ENCODE measurements at regions not wholly inside any gene's neighbourhood (a gene's known extent, or its start where the extent isn't known, plus 50 kb on each side); places are given as distances from the start of the nearest gene placed in this dataset.

- intact Hi-C loops (cut with DNase I, micrococcal nuclease) = no loop called here
- H3K9me3 ChIP-seq = peaks cover 7% of the 10 kb centered on the region
- DNase-seq (no peak), ATAC-seq (no peak)
- no peaks in the 10 kb centered on the region for H3K36me3 ChIP-seq (ENCODE audit: low read depth)
- no peak overlapping the region for H3K4me3 ChIP-seq
- TF ChIP-seq, protein P1, sequence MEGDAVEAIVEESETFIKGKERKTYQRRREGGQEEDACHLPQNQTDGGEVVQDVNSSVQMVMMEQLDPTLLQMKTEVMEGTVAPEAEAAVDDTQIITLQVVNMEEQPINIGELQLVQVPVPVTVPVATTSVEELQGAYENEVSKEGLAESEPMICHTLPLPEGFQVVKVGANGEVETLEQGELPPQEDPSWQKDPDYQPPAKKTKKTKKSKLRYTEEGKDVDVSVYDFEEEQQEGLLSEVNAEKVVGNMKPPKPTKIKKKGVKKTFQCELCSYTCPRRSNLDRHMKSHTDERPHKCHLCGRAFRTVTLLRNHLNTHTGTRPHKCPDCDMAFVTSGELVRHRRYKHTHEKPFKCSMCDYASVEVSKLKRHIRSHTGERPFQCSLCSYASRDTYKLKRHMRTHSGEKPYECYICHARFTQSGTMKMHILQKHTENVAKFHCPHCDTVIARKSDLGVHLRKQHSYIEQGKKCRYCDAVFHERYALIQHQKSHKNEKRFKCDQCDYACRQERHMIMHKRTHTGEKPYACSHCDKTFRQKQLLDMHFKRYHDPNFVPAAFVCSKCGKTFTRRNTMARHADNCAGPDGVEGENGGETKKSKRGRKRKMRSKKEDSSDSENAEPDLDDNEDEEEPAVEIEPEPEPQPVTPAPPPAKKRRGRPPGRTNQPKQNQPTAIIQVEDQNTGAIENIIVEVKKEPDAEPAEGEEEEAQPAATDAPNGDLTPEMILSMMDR (IDR thresholded peaks at IDR 0.05) = no peak
- H3K4me1 ChIP-seq (ENCODE audit: low read depth) = no peaks in the 10 kb centered on the region
Measured at GRCh38 chr16:50434872-50435478, 66.2 kb upstream of the BRD7 start.

- Histone ChIP-seq H3K4me1 (ENCODE audit: low read depth) (no peaks in the 10 kb centered on the region), H3K36me3 (ENCODE audit: low read depth) (no peaks in the 10 kb centered on the region), H3K4me3 (no peak overlapping the region), H3K9me3 (no peaks in the 10 kb centered on the region)
- DNase-seq (no peak), ATAC-seq (no peak)
- intact Hi-C loops (cut with DNase I, micrococcal nuclease) = no loop called here
- TF ChIP-seq, protein P1 (IDR thresholded peaks at IDR 0.05) = no peak
Measured at GRCh38 chr16:50430076-50430475, 61.3 kb upstream of the BRD7 start.

DNA sequence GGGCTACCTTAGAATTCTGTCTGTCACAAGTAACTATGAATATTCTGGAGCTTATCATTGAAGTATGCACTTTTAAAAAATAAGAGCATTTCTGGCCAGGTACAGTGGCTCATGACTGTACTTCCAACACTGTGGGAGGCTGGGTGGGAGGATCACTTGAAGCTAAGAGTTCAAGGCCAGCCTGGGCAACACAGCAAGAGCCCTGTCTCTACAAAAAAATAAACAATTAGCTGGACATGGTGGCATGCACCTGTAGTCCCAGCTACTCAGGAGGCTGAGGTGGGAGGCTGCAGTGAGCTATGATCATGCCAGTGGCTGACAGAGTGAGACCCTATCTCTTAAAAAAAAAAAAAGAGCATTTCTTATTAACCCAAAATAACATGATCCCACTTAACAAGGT, 60.0 kb upstream of the BRD7 start:
- intact Hi-C loops (cut with DNase I, micrococcal nuclease) = no loop called here
- no peaks in the 10 kb centered on the region for H3K4me1 ChIP-seq (ENCODE audit: low read depth)
- ATAC-seq (no peak), DNase-seq (no peak)
- H3K9me3 ChIP-seq = no peaks in the 10 kb centered on the region
- H3K4me3 ChIP-seq = no peak overlapping the region
- TF ChIP-seq, protein P1 (IDR thresholded peaks at IDR 0.05) = no peak
- H3K36me3 ChIP-seq (ENCODE audit: low read depth) = no peaks in the 10 kb centered on the region

DNA sequence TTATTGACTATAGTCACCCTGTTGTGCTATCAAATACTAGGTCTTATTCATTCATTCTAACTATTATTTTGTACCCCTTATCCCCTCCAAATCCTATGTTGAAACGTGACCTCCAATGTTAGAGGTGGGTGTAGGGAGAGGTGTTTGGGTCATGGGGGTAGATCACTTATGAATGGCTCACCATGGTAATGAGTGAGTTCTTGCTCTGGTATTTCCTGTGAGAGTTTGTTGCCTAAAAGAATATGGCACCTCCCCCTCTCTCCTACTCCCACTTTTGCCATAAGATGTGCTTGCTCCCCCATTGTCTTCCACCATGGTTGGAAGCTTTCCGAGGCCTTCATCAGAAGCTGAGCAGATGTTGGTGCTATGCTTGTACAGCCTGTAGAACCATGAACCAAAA, 59.3 kb upstream of the BRD7 start:
- ATAC-seq (no peak), DNase-seq (no peak)
- TF ChIP-seq, protein P1 (IDR thresholded peaks at IDR 0.05) = no peak
- no peaks in the 10 kb centered on the region for H3K4me1 ChIP-seq (ENCODE audit: low read depth)
- no peak overlapping the region for H3K4me3 ChIP-seq
- no peaks in the 10 kb centered on the region for H3K9me3 ChIP-seq
- intact Hi-C loops (cut with DNase I, micrococcal nuclease) = no loop called here
- no peaks in the 10 kb centered on the region for H3K36me3 ChIP-seq (ENCODE audit: low read depth)

GRCh38 chr16:50427107-50427506, 58.3 kb upstream of the BRD7 start:
- intact Hi-C loops (cut with DNase I, micrococcal nuclease) = no loop called here
- H3K4me3 ChIP-seq = no peak overlapping the region
- DNase-seq (no peak), ATAC-seq (no peak)
- H3K9me3 ChIP-seq = no peaks in the 10 kb centered on the region
- H3K4me1 ChIP-seq (ENCODE audit: low read depth) = no peaks in the 10 kb centered on the region
- no peaks in the 10 kb centered on the region for H3K36me3 ChIP-seq (ENCODE audit: low read depth)
- TF ChIP-seq, protein P1 (IDR thresholded peaks at IDR 0.05) = no peak

DNA sequence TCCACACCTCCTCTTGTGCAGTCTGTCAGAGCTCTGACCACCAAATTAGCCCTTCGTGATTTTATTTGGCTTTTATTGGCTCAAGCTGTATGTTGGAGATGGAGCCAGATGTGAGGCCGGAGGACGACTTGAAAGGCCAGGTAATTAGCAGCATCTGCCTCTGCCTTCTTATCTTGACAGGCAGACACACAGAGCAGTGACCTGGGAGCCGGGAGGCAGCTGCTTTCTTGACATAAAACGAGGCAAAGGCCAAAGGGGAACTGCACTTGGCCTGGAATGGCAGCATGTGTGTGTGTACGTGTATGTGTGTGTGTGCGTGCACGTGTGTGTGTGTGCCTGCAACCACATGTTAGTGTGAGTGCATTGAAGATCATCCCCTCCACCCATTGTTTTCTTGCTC, 56.9 kb upstream of the BRD7 start:
- intact Hi-C loops (cut with DNase I, micrococcal nuclease) = no loop called here
- H3K36me3 ChIP-seq (ENCODE audit: low read depth) = no peaks in the 10 kb centered on the region
- TF ChIP-seq, protein P1 (IDR thresholded peaks at IDR 0.05) = no peak
- H3K4me3 ChIP-seq = no peak overlapping the region
- ATAC-seq (no peak), DNase-seq (no peak)
- H3K9me3 ChIP-seq = no peaks in the 10 kb centered on the region
- no peaks in the 10 kb centered on the region for H3K4me1 ChIP-seq (ENCODE audit: low read depth)

Data from mucosa of descending colon (tissue), 3 donors.